Brain microvascular endothelial cell (primary cell): ENCODE measurements at regions not wholly inside any gene's neighbourhood (a gene's known extent, or its start where the extent isn't known, plus 50 kb on each side); places are given as distances from the start of the nearest gene placed in this dataset.

Source experiments
- DNase-seq: peaks from one replicate; pipeline ENCODE4 v3.0.0-alpha.2; 2020
- H3K27ac ChIP-seq: fragments of 250-450 bp; sonication (Bioruptor Pico); 2 replicates; pipeline ENCODE4 v1.5.1; 2020; ENCODE audit warnings: mild to moderate bottlenecking, moderate library complexity
- H3K27me3 ChIP-seq: fragments of 250-450 bp; sonication (Bioruptor Pico); replicated peaks from 2 replicates; pipeline ENCODE4 v1.5.1; 2020; ENCODE audit warnings: mild to moderate bottlenecking
- H3K36me3 ChIP-seq: fragments of 250-450 bp; sonication (Bioruptor Pico); replicated peaks from 2 replicates; pipeline ENCODE4 v1.5.1; 2020; ENCODE audit warnings: mild to moderate bottlenecking
- H3K4me3 ChIP-seq: 2 replicates; pipeline ENCODE4 v1.5.1; 2011; ENCODE audit warnings: low read depth, mild to moderate bottlenecking, control low read depth, low read length, moderate library complexity
- CTCF ChIP-seq: IDR thresholded peaks from 2 replicates; pipeline ENCODE4 v1.5.1; 2011; ENCODE audit warnings: low read depth, mild to moderate bottlenecking, moderate library complexity, low read length, control low read depth, inconsistent platforms; ENCODE audit errors: missing control alignments
- in situ Hi-C: cut with HindIII; loops from 2 replicates; pipeline ENCODE4 v1.10.0; 2017; ENCODE audit warnings: low sequenced_read_pairs, low pct_ligation_motif_present

- no peak for DNase-seq
- no peaks in the 10 kb centered on the region for H3K27me3 ChIP-seq
- no peaks in the 10 kb centered on the region for H3K36me3 ChIP-seq
- H3K4me3 ChIP-seq: no peak overlapping the region
- no peak for TF ChIP-seq CTCF
- no peak overlapping the region for H3K27ac ChIP-seq
- in situ Hi-C loops: no loop called here
These were observed 207.0 kb upstream of the COX10 start for GRCh38 chr17:13862346-13862745.

DNA sequence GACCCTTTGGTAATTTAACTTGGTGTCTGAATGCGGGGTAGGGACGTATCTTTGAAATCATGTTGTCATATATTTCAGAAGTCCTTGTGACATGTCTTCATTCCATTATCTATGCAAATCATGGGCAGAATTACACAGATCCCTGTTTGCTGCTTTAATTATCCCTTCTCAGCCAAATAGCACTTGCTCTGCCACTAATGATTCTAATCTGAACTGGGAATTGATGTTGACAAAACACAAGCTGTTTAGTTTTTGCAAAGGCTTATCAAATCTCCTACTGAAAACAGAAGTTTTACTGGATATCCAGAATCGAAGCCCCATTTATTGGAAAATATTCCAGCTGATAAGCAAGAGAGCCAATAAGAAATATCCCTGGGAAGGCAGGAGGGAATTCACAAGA is 205.9 kb upstream of the COX10 start:
- Histone ChIP-seq H3K27ac (no peak overlapping the region), H3K36me3 (no peaks in the 10 kb centered on the region), H3K27me3 (no peaks in the 10 kb centered on the region), H3K4me3 (no peak overlapping the region)
- no peak for DNase-seq
- no peak for TF ChIP-seq CTCF
- in situ Hi-C loops: no loop called here

DNA sequence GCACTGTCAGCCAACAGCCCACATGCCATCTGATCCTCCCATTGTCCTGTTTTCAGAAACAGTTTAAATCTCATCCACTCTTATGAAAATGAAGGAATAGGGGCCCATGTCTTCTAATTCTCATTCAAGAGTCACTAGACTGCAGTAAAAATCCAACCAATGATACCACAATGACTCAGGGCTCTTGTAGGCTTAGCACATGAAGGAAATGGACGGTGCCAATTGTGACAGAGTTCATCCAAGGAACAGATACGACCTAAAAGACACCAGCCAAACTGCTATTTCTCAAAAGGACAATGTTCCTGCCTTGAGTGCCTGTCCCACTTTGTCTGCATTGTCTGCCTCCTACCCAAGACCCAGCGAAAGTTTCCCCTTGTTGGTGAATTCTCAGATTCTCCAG is 204.8 kb upstream of the COX10 start:
- TF ChIP-seq CTCF: no peak
- DNase-seq: no peak
- H3K27me3 ChIP-seq: no peaks in the 10 kb centered on the region
- in situ Hi-C loops: no loop called here
- H3K4me3 ChIP-seq: no peak overlapping the region
- no peak overlapping the region for H3K27ac ChIP-seq
- no peaks in the 10 kb centered on the region for H3K36me3 ChIP-seq

- Histone ChIP-seq H3K4me3 (no peak overlapping the region), H3K27ac (no peak overlapping the region), H3K36me3 (no peaks in the 10 kb centered on the region), H3K27me3 (no peaks in the 10 kb centered on the region)
- TF ChIP-seq CTCF: no peak
- in situ Hi-C loops: no loop called here
- no peak for DNase-seq
These were observed 203.7 kb upstream of the COX10 start for GRCh38 chr17:13865650-13866049.

DNA sequence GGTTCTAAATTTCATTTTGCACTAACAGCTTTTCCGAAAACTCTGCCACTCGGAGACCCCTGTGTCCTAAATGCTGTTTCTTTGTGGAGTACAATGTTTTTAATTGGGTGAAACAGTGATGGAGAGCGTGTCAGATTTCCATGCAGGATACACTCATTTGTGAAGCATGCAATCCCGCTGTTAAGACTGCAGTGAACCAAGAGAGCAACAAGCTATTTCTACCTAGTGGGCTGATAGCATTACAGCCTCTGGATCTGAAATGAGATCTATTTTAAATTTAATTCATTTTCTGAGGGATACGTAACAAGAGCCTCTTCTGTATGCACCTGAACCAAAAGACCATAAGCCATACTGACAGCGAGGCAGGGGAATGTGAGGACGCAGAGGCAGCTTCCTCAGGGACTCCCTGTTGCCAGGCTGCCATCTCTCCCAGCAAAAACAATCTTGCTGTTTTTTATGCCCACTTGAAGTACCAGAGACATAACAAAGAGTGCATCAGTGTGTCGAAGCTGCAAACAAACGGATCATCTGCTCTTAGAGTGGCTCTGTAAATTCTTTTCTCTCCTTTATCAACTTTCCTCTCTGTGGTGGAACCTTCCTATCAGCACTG is 199.9 kb upstream of the COX10 start:
- in situ Hi-C loops: no loop called here
- H3K27me3 ChIP-seq: no peaks in the 10 kb centered on the region
- H3K4me3 ChIP-seq: no peak overlapping the region
- TF ChIP-seq CTCF: no peak
- peak; percentile 8 for DNase-seq
- H3K27ac ChIP-seq: no peak overlapping the region
- H3K36me3 ChIP-seq: no peaks in the 10 kb centered on the region

DNA sequence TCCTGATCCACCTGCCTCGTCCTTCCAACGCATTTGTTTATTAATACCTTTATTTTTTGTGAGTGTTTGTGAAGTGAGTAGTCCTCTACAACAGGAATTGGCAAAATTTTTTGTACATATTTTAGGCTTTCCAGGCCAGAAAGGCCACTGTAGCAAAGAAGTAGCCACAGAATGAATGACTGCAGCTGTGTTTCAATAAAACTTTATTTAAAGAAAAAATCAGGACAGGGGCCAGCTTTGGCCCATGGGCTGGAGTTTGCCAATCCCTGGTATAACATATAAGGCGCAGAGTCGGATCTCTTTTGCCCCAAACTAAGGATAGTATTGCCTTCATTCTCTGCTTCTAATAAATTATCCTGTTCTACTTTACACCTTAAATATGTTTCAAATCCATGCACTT is 198.0 kb upstream of the COX10 start:
- in situ Hi-C loops: no loop called here

More for the DNA sequence above, 198.0 kb upstream of the COX10 start:
- DNase-seq: no peak
- no peaks in the 10 kb centered on the region for H3K36me3 ChIP-seq
- H3K27ac ChIP-seq: no peak overlapping the region
- H3K27me3 ChIP-seq: no peaks in the 10 kb centered on the region
- H3K4me3 ChIP-seq: no peak overlapping the region
- TF ChIP-seq CTCF: no peak
